ENCODE measurements at regions not wholly inside any gene's neighbourhood (a gene's known extent, or its start where the extent isn't known, plus 50 kb on each side); places are given as distances from the start of the nearest gene placed in this dataset.
"Not testable (repeated sequence)": the region's sequence is repeated elsewhere in the genome, so short reads cannot be mapped to it uniquely, and the experiment has no call there.

- no peak for DNase-seq (ENCODE audit: low read depth in 2 of 2)
Observed at GRCh38 chr6:154632119-154632518, 101.1 kb upstream of the SCAF8 start.

- DNase-seq (ENCODE audit: low read depth in 2 of 2): no peak
Observed at GRCh38 chr6:154637392-154637791, 95.8 kb upstream of the SCAF8 start.

GRCh38 chr6:154638369-154638768 lies 94.8 kb upstream of the SCAF8 start:
- no peak for DNase-seq (ENCODE audit: low read depth in 2 of 2)

GRCh38 chr6:154639196-154639595 lies 94.0 kb upstream of the SCAF8 start:
- not testable (repeated sequence) for DNase-seq (ENCODE audit: low read depth in 2 of 2)

- no peak for DNase-seq (ENCODE audit: low read depth in 2 of 2)
Observed at GRCh38 chr6:154648188-154648887, 84.9 kb upstream of the SCAF8 start.

GRCh38 chr6:154648888-154649205 lies 84.4 kb upstream of the SCAF8 start:
- DNase-seq (ENCODE audit: low read depth in 2 of 2): no peak

- DNase-seq (ENCODE audit: low read depth in 2 of 2): no peak
Observed at GRCh38 chr6:154649721-154650120, 83.5 kb upstream of the SCAF8 start.

- DNase-seq (ENCODE audit: low read depth in 2 of 2): no peak
Observed at GRCh38 chr6:154650351-154650750, 82.9 kb upstream of the SCAF8 start.

- DNase-seq (ENCODE audit: low read depth in 2 of 2): no peak
Observed at GRCh38 chr6:154651656-154652055, 81.6 kb upstream of the SCAF8 start.

- no peak for DNase-seq (ENCODE audit: low read depth in 2 of 2)
Observed at GRCh38 chr6:154653385-154653784, 79.8 kb upstream of the SCAF8 start.

GRCh38 chr6:154653853-154654252 lies 79.4 kb upstream of the SCAF8 start:
- DNase-seq (ENCODE audit: low read depth in 2 of 2): no peak

GRCh38 chr6:154656660-154657059 lies 76.6 kb upstream of the SCAF8 start:
- DNase-seq (ENCODE audit: low read depth in 2 of 2): no peak

- DNase-seq (ENCODE audit: low read depth in 2 of 2): no peak
Observed at GRCh38 chr6:154661768-154662167, 71.4 kb upstream of the SCAF8 start.

GRCh38 chr6:154664287-154664686 lies 68.9 kb upstream of the SCAF8 start:
- DNase-seq (ENCODE audit: low read depth in 2 of 2): no peak

GRCh38 chr6:154668156-154668555 lies 65.1 kb upstream of the SCAF8 start:
- no peak for DNase-seq (ENCODE audit: low read depth in 2 of 2)

GRCh38 chr6:154672086-154672485 lies 61.1 kb upstream of the SCAF8 start:
- no peak for DNase-seq (ENCODE audit: low read depth in 2 of 2)

GRCh38 chr6:154673919-154674318 lies 59.3 kb upstream of the SCAF8 start:
- no peak for DNase-seq (ENCODE audit: low read depth in 2 of 2)

GRCh38 chr6:154675602-154676088 lies 57.6 kb upstream of the SCAF8 start:
- DNase-seq (ENCODE audit: low read depth in 2 of 2): peak; percentile 70 to 83

- DNase-seq (ENCODE audit: low read depth in 2 of 2): no peak
Observed at GRCh38 chr6:154682633-154683125, 50.5 kb upstream of the SCAF8 start.
